GM19324 (cell line): ENCODE measurements at regions not wholly inside any gene's neighbourhood (a gene's known extent, or its start where the extent isn't known, plus 50 kb on each side); places are given as distances from the start of the nearest gene placed in this dataset.
"Not testable (repeated sequence)": the region's sequence is repeated elsewhere in the genome, so short reads cannot be mapped to it uniquely, and the experiment has no call there.

Source experiments
- ATAC-seq: cut with Tn5 transposase; IDR thresholded peaks from one replicate; pipeline ENCODE4 v1.9.1; 2021; ENCODE audit warnings: mild to moderate bottlenecking, moderate library complexity; ENCODE audit not compliant: unreplicated experiment, low FRiP score

GRCh38 chr4:31791666-31792065 lies 1071.5 kb downstream of the PCDH7 start:
- ATAC-seq = no peak

- no peak for ATAC-seq
These were observed 1073.7 kb downstream of the PCDH7 start for GRCh38 chr4:31793907-31794306.

GRCh38 chr4:31797052-31797451 lies 1076.9 kb downstream of the PCDH7 start:
- ATAC-seq = not testable (repeated sequence)

GRCh38 chr4:31803526-31804195 lies 1083.5 kb downstream of the PCDH7 start:
- no peak for ATAC-seq

GRCh38 chr4:31807036-31807435 lies 1086.9 kb downstream of the PCDH7 start:
- ATAC-seq = no peak

GRCh38 chr4:31844350-31844749 lies 1124.2 kb downstream of the PCDH7 start:
- ATAC-seq = no peak

- ATAC-seq = no peak
These were observed 1131.8 kb downstream of the PCDH7 start for GRCh38 chr4:31851946-31852345.

GRCh38 chr4:31877429-31877828 lies 1157.3 kb downstream of the PCDH7 start:
- ATAC-seq = no peak

GRCh38 chr4:31880837-31881236 lies 1160.7 kb downstream of the PCDH7 start:
- ATAC-seq = not testable (repeated sequence)

GRCh38 chr4:31896349-31896748 lies 1176.2 kb downstream of the PCDH7 start:
- no peak for ATAC-seq

GRCh38 chr4:31905363-31905762 lies 1185.2 kb downstream of the PCDH7 start:
- no peak for ATAC-seq

- no peak for ATAC-seq
These were observed 1188.1 kb downstream of the PCDH7 start for GRCh38 chr4:31908261-31908660.

- no peak for ATAC-seq
These were observed 1197.2 kb downstream of the PCDH7 start for GRCh38 chr4:31917334-31917733.

GRCh38 chr4:31918891-31919290 lies 1198.7 kb downstream of the PCDH7 start:
- no peak for ATAC-seq

- ATAC-seq = no peak
These were observed 1203.5 kb downstream of the PCDH7 start for GRCh38 chr4:31923634-31924033.

- no peak for ATAC-seq
These were observed 1209.6 kb downstream of the PCDH7 start for GRCh38 chr4:31929676-31930345.

GRCh38 chr4:31946456-31946855 lies 1226.3 kb downstream of the PCDH7 start:
- no peak for ATAC-seq

- no peak for ATAC-seq
These were observed 1226.9 kb downstream of the PCDH7 start for GRCh38 chr4:31947101-31947500.

GRCh38 chr4:31949045-31949444 lies 1228.9 kb downstream of the PCDH7 start:
- ATAC-seq = no peak

- no peak for ATAC-seq
These were observed 1235.2 kb downstream of the PCDH7 start for GRCh38 chr4:31955346-31955745.

GRCh38 chr4:31959972-31960371 lies 1239.8 kb downstream of the PCDH7 start:
- ATAC-seq = no peak

GRCh38 chr4:31964685-31965084 lies 1244.5 kb downstream of the PCDH7 start:
- no peak for ATAC-seq
